ENCODE measurements at regions not wholly inside any gene's neighbourhood (a gene's known extent, or its start where the extent isn't known, plus 50 kb on each side); places are given as distances from the start of the nearest gene placed in this dataset.

- DNase-seq (ENCODE audit: low spot score) = no peak
- no peak for FAIRE-seq
These were observed 538.8 kb downstream of the LRRIQ3 start for GRCh38 chr1:73659136-73659535.

GRCh38 chr1:73654714-73655113, 543.3 kb downstream of the LRRIQ3 start:
- FAIRE-seq (no peak), DNase-seq (ENCODE audit: low spot score) (no peak)

- DNase-seq (ENCODE audit: low spot score) = no peak
- no peak for FAIRE-seq
These were observed 553.8 kb downstream of the LRRIQ3 start for GRCh38 chr1:73644198-73644597.

- no peak for FAIRE-seq
- no peak for DNase-seq (ENCODE audit: low spot score)
These were observed 558.5 kb downstream of the LRRIQ3 start for GRCh38 chr1:73639494-73639893.

- FAIRE-seq (no peak), DNase-seq (ENCODE audit: low spot score) (no peak)
These were observed 560.7 kb downstream of the LRRIQ3 start for GRCh38 chr1:73637264-73637663.

- FAIRE-seq = no peak
These were observed 563.0 kb downstream of the LRRIQ3 start for GRCh38 chr1:73635021-73635420.

GRCh38 chr1:73627723-73628122, 570.3 kb downstream of the LRRIQ3 start:
- DNase-seq (ENCODE audit: low spot score) (no peak), FAIRE-seq (no peak)

More at GRCh38 chr1:73635021-73635420, 563.0 kb downstream of the LRRIQ3 start:
- no peak for DNase-seq (ENCODE audit: low spot score)

GRCh38 chr1:73626326-73626725, 571.6 kb downstream of the LRRIQ3 start:
- FAIRE-seq (no peak), DNase-seq (ENCODE audit: low spot score) (no peak)

- no peak for FAIRE-seq
These were observed 574.0 kb downstream of the LRRIQ3 start for GRCh38 chr1:73623946-73624345.

GRCh38 chr1:73617145-73617544, 580.8 kb downstream of the LRRIQ3 start:
- DNase-seq (ENCODE audit: low spot score) (no peak), FAIRE-seq (no peak)

More at GRCh38 chr1:73623946-73624345, 574.0 kb downstream of the LRRIQ3 start:
- DNase-seq (ENCODE audit: low spot score) = no peak

GRCh38 chr1:73611681-73612080, 586.3 kb downstream of the LRRIQ3 start:
- DNase-seq (ENCODE audit: low spot score) (no peak), FAIRE-seq (no peak)

- peak; percentile 11 for DNase-seq (ENCODE audit: low spot score)
These were observed 593.2 kb downstream of the LRRIQ3 start for GRCh38 chr1:73604739-73605138.

GRCh38 chr1:73604211-73604610, 593.8 kb downstream of the LRRIQ3 start:
- FAIRE-seq (no peak), DNase-seq (ENCODE audit: low spot score) (no peak)

More at GRCh38 chr1:73604739-73605138, 593.2 kb downstream of the LRRIQ3 start:
- no peak for FAIRE-seq

- no peak for FAIRE-seq
- DNase-seq (ENCODE audit: low spot score) = peak; percentile 9
These were observed 604.2 kb downstream of the LRRIQ3 start for GRCh38 chr1:73593804-73594203.

GRCh38 chr1:73593364-73593763, 604.6 kb downstream of the LRRIQ3 start:
- peak; percentile 42 for DNase-seq (ENCODE audit: low spot score)

GRCh38 chr1:73587080-73587479, 610.9 kb downstream of the LRRIQ3 start:
- DNase-seq (ENCODE audit: low spot score) = no peak
- no peak for FAIRE-seq

More at GRCh38 chr1:73593364-73593763, 604.6 kb downstream of the LRRIQ3 start:
- FAIRE-seq = no peak

GRCh38 chr1:73577206-73577605, 620.8 kb downstream of the LRRIQ3 start:
- DNase-seq (ENCODE audit: low spot score) (no peak), FAIRE-seq (no peak)

GRCh38 chr1:73576083-73576482, 621.9 kb downstream of the LRRIQ3 start:
- FAIRE-seq (no peak), DNase-seq (ENCODE audit: low spot score) (no peak)

GRCh38 chr1:73564294-73564693, 633.7 kb downstream of the LRRIQ3 start:
- FAIRE-seq = no peak
- DNase-seq (ENCODE audit: low spot score) = no peak

GRCh38 chr1:73556270-73556669, 641.7 kb downstream of the LRRIQ3 start:
- DNase-seq (ENCODE audit: low spot score) = no peak
- FAIRE-seq = no peak

- no peak for DNase-seq (ENCODE audit: low spot score)
- no peak for FAIRE-seq
These were observed 660.6 kb downstream of the LRRIQ3 start for GRCh38 chr1:73537400-73537799.

- FAIRE-seq (no peak), DNase-seq (ENCODE audit: low spot score) (no peak)
These were observed 680.3 kb downstream of the LRRIQ3 start for GRCh38 chr1:73517603-73518191.

GRCh38 chr1:73516451-73516850, 681.5 kb downstream of the LRRIQ3 start:
- DNase-seq (ENCODE audit: low spot score) (no peak), FAIRE-seq (no peak)

- FAIRE-seq = no peak
These were observed 686.9 kb downstream of the LRRIQ3 start for GRCh38 chr1:73511038-73511437.

More at GRCh38 chr1:73511038-73511437, 686.9 kb downstream of the LRRIQ3 start:
- no peak for DNase-seq (ENCODE audit: low spot score)
